ENCODE measurements at regions not wholly inside any gene's neighbourhood (a gene's known extent, or its start where the extent isn't known, plus 50 kb on each side); places are given as distances from the start of the nearest gene placed in this dataset.

- DNase-seq, result no peak
These were observed 60.7 kb upstream of the ITGA4 start for GRCh38 chr2:181396256-181397123.

GRCh38 chr2:181397331-181397730, 59.9 kb upstream of the ITGA4 start:
- DNase-seq, result no peak

GRCh38 chr2:181398000-181398399, 59.2 kb upstream of the ITGA4 start:
- DNase-seq, result no peak

- no peak for DNase-seq
These were observed 58.2 kb upstream of the ITGA4 start for GRCh38 chr2:181399027-181399426.

GRCh38 chr2:181404472-181404871, 52.7 kb upstream of the ITGA4 start:
- no peak for DNase-seq

- no peak for DNase-seq
These were observed 50.0 kb upstream of the ITGA4 start for GRCh38 chr2:181407171-181407570.
